NCI-H446 treated with DMSO at 0.1 percent for 48 hours (cell line): ENCODE measurements at regions not wholly inside any gene's neighbourhood (a gene's known extent, or its start where the extent isn't known, plus 50 kb on each side); places are given as distances from the start of the nearest gene placed in this dataset.

Experiments used
- DNase-seq: peaks from one replicate; lab custom pipeline; 2025; lab: John Stamatoyannopoulos, UW

GRCh38 chr2:217063238-217063755 lies 203.4 kb upstream of the TNP1 start:
- DNase-seq = no peak

GRCh38 chr2:217062768-217063167 lies 202.9 kb upstream of the TNP1 start:
- DNase-seq = no peak

- no peak for DNase-seq
Observed at GRCh38 chr2:217061916-217062505, 202.1 kb upstream of the TNP1 start.

- no peak for DNase-seq
Observed at GRCh38 chr2:217060951-217061547, 201.2 kb upstream of the TNP1 start.

- DNase-seq = peak; percentile 37
Observed at GRCh38 chr2:217060516-217060915, 200.7 kb upstream of the TNP1 start.

- no peak for DNase-seq
Observed at GRCh38 chr2:217058791-217059755, 199.2 kb upstream of the TNP1 start.

GRCh38 chr2:217057773-217058172 lies 197.9 kb upstream of the TNP1 start:
- no peak for DNase-seq

- no peak for DNase-seq
Observed at GRCh38 chr2:217055624-217056023, 195.8 kb upstream of the TNP1 start.

GRCh38 chr2:217054791-217055190 lies 194.9 kb upstream of the TNP1 start:
- DNase-seq = peak; percentile 93

- DNase-seq = no peak
Observed at GRCh38 chr2:217052856-217053577, 193.2 kb upstream of the TNP1 start.

- no peak for DNase-seq
Observed at GRCh38 chr2:217051416-217051815, 191.6 kb upstream of the TNP1 start.

GRCh38 chr2:217049956-217050355 lies 190.1 kb upstream of the TNP1 start:
- no peak for DNase-seq

GRCh38 chr2:217049422-217049821 lies 189.6 kb upstream of the TNP1 start:
- no peak for DNase-seq

GRCh38 chr2:217048730-217049129 lies 188.9 kb upstream of the TNP1 start:
- no peak for DNase-seq

GRCh38 chr2:217047631-217048030 lies 187.8 kb upstream of the TNP1 start:
- DNase-seq = no peak

GRCh38 chr2:217047209-217047608 lies 187.3 kb upstream of the TNP1 start:
- no peak for DNase-seq

- DNase-seq = peak; percentile 20
Observed at GRCh38 chr2:217045700-217046475, 186.0 kb upstream of the TNP1 start.

GRCh38 chr2:217040099-217040498 lies 180.2 kb upstream of the TNP1 start:
- DNase-seq = no peak

GRCh38 chr2:217038001-217038400 lies 178.1 kb upstream of the TNP1 start:
- DNase-seq = no peak

GRCh38 chr2:217037353-217037752 lies 177.5 kb upstream of the TNP1 start:
- DNase-seq = no peak

- DNase-seq = no peak
Observed at GRCh38 chr2:217035967-217036366, 176.1 kb upstream of the TNP1 start.
